ENCODE measurements at regions not wholly inside any gene's neighbourhood (a gene's known extent, or its start where the extent isn't known, plus 50 kb on each side); places are given as distances from the start of the nearest gene placed in this dataset.

GRCh38 chr11:128291835-128292234 lies 295.5 kb downstream of the ETS1 start:
- no peak for TF ChIP-seq CTCF (IDR thresholded peaks at IDR 0.05; ENCODE audit: control insufficient read depth, insufficient read depth, low read depth, low read length, missing control alignments)

GRCh38 chr11:128291007-128291406 lies 296.4 kb downstream of the ETS1 start:
- no peak overlapping the region for H3K4me3 ChIP-seq (ENCODE audit: control insufficient read depth, low read depth, low read length)
- DNase-seq (ENCODE audit: low read depth), result no peak
- TF ChIP-seq CTCF (IDR thresholded peaks at IDR 0.05; ENCODE audit: control insufficient read depth, insufficient read depth, low read depth, low read length, missing control alignments), result no peak

More at GRCh38 chr11:128291835-128292234, 295.5 kb downstream of the ETS1 start:
- H3K4me3 ChIP-seq (ENCODE audit: control insufficient read depth, low read depth, low read length), result no peak overlapping the region
- DNase-seq (ENCODE audit: low read depth), result no peak

- no peak overlapping the region for H3K4me3 ChIP-seq (ENCODE audit: control insufficient read depth, low read depth, low read length)
- TF ChIP-seq CTCF (IDR thresholded peaks at IDR 0.05; ENCODE audit: control insufficient read depth, insufficient read depth, low read depth, low read length, missing control alignments), result peak; percentile 77
- DNase-seq (ENCODE audit: low read depth), result peak; percentile 84
These were observed 297.1 kb downstream of the ETS1 start for GRCh38 chr11:128290106-128290840.

GRCh38 chr11:128289048-128289447 lies 298.3 kb downstream of the ETS1 start:
- no peak for DNase-seq (ENCODE audit: low read depth)
- TF ChIP-seq CTCF (IDR thresholded peaks at IDR 0.05; ENCODE audit: control insufficient read depth, insufficient read depth, low read depth, low read length, missing control alignments), result no peak
- H3K4me3 ChIP-seq (ENCODE audit: control insufficient read depth, low read depth, low read length), result no peak overlapping the region

- TF ChIP-seq CTCF (IDR thresholded peaks at IDR 0.05; ENCODE audit: control insufficient read depth, insufficient read depth, low read depth, low read length, missing control alignments), result no peak
- H3K4me3 ChIP-seq (ENCODE audit: control insufficient read depth, low read depth, low read length), result no peak overlapping the region
- no peak for DNase-seq (ENCODE audit: low read depth)
These were observed 299.0 kb downstream of the ETS1 start for GRCh38 chr11:128288368-128288767.

- no peak for TF ChIP-seq CTCF (IDR thresholded peaks at IDR 0.05; ENCODE audit: control insufficient read depth, insufficient read depth, low read depth, low read length, missing control alignments)
- DNase-seq (ENCODE audit: low read depth), result no peak
- no peak overlapping the region for H3K4me3 ChIP-seq (ENCODE audit: control insufficient read depth, low read depth, low read length)
These were observed 302.0 kb downstream of the ETS1 start for GRCh38 chr11:128285321-128285720.

All from AG09309 (cell line).